GM23338 (cell line): ENCODE measurements at regions not wholly inside any gene's neighbourhood (a gene's known extent, or its start where the extent isn't known, plus 50 kb on each side); places are given as distances from the start of the nearest gene placed in this dataset.

Experiments
- ATAC-seq: fragments of 200-7000 bp; cut with Tn5 transposase; 3 replicates; pipeline ENCODE4 v1.9.1; 2020
- DNase-seq: peaks from one replicate; pipeline ENCODE4 v3.0.0-alpha.2; 2015; ENCODE audit warnings: low spot score
- H2AFZ ChIP-seq: fragments of 200-600 bp; sonication (generic); 2 replicates; pipeline ENCODE4 v1.8.0; 2016; ENCODE audit warnings: antibody characterized with exemption, mild to moderate bottlenecking, moderate library complexity
- H3F3A ChIP-seq: fragments of 200-600 bp; sonication (generic); replicated peaks from 2 replicates; pipeline ENCODE4 v1.8.0; 2017; ENCODE audit warnings: antibody characterized with exemption, mixed run types, low read depth
- H3K27ac ChIP-seq: fragments of 200-600 bp; sonication (generic); 2 replicates; pipeline ENCODE4 v1.6.1; 2016; ENCODE audit warnings: low read depth
- H3K27me3 ChIP-seq: fragments of 200-600 bp; sonication (generic); 2 replicates; pipeline ENCODE4 v1.8.0; 2016; ENCODE audit warnings: mild to moderate bottlenecking, mixed run types, moderate library complexity; ENCODE audit not compliant: insufficient read depth
- H3K36me3 ChIP-seq: fragments of 200-600 bp; sonication (generic); 2 replicates; pipeline ENCODE4 v1.8.0; 2016; ENCODE audit warnings: mild to moderate bottlenecking; ENCODE audit not compliant: insufficient read depth
- H3K4me1 ChIP-seq: fragments of 200-600 bp; sonication (generic); 2 replicates; pipeline ENCODE4 v1.8.0; 2016; ENCODE audit warnings: mild to moderate bottlenecking, moderate library complexity; ENCODE audit not compliant: insufficient read depth
- H3K4me2 ChIP-seq: fragments of 200-600 bp; sonication (generic); 2 replicates; pipeline ENCODE4 v1.7.1; 2017; ENCODE audit warnings: mixed run types
- H3K4me3 ChIP-seq: fragments of 200-600 bp; sonication (generic); 2 replicates; pipeline ENCODE4 v1.6.1; 2016; ENCODE audit warnings: mixed run types
- H3K79me2 ChIP-seq: fragments of 200-600 bp; sonication (generic); replicated peaks from 2 replicates; pipeline ENCODE4 v1.8.0; 2017; ENCODE audit warnings: mild to moderate bottlenecking; ENCODE audit not compliant: insufficient read depth
- H3K9me2 ChIP-seq: fragments of 200-600 bp; sonication (generic); 2 replicates; pipeline ENCODE4 v1.8.0; 2017; ENCODE audit not compliant: insufficient read depth
- H4K20me1 ChIP-seq: fragments of 200-600 bp; sonication (generic); replicated peaks from 2 replicates; pipeline ENCODE4 v1.8.0; 2017; ENCODE audit warnings: mild to moderate bottlenecking; ENCODE audit not compliant: insufficient read depth
- H3K27ac Mint-ChIP-seq: 2 replicates; pipeline ENCODE4 v1.8.0; 2020; ENCODE audit warnings: inconsistent platforms, mild to moderate bottlenecking, moderate library complexity, mixed read lengths
- H3K27me3 Mint-ChIP-seq: 3 replicates; pipeline ENCODE4 v1.8.0; 2022; ENCODE audit warnings: low read depth, mild to moderate bottlenecking, moderate library complexity, mixed read lengths, inconsistent platforms; ENCODE audit not compliant: insufficient read depth, poor library complexity
- H3K36me3 Mint-ChIP-seq: 3 replicates; pipeline ENCODE4 v1.8.0; 2021; ENCODE audit warnings: low read depth, mild to moderate bottlenecking, inconsistent platforms, moderate library complexity, mixed read lengths
- H3K4me1 Mint-ChIP-seq: 3 replicates; pipeline ENCODE4 v1.8.0; 2020; ENCODE audit warnings: mild to moderate bottlenecking, inconsistent platforms, mixed read lengths
- H3K4me3 Mint-ChIP-seq: 3 replicates; pipeline ENCODE4 v1.8.0; 2021; ENCODE audit warnings: moderate library complexity, mild to moderate bottlenecking, inconsistent platforms, mixed read lengths
- H3K9me3 Mint-ChIP-seq: 3 replicates; pipeline ENCODE4 v1.8.0; 2020; ENCODE audit warnings: moderate library complexity, mild to moderate bottlenecking, inconsistent platforms, mixed read lengths
- EZH2phosphoT487 ChIP-seq: fragments of 200-600 bp; sonication (generic); IDR thresholded peaks from one replicate; pipeline ENCODE4 v1.8.1; 2018; ENCODE audit warnings: antibody characterized with exemption; ENCODE audit not compliant: unreplicated experiment
- REST ChIP-seq: IDR thresholded peaks from one replicate; pipeline ENCODE4 v1.6.1; 2018; ENCODE audit warnings: antibody characterized with exemption; ENCODE audit not compliant: unreplicated experiment
- STAT1 ChIP-seq: IDR thresholded peaks from one replicate; pipeline ENCODE4 v1.6.1; 2016; ENCODE audit warnings: antibody characterized with exemption; ENCODE audit not compliant: unreplicated experiment
- TF ChIP-seq, protein P1 (sequence below), 2 experiments: fragments of 200-600 bp in 1 of 2; sonication (generic) in 1 of 2; conservative IDR thresholded peaks; 2 replicates each; pipeline versions ENCODE4 v1.5.1 to v1.6.1; 2016 to 2017; ENCODE audit warnings: antibody characterized with exemption in 2 of 2, low read depth in 2 of 2, mild to moderate bottlenecking in 2 of 2, moderate library complexity in 1 of 2

DNA sequence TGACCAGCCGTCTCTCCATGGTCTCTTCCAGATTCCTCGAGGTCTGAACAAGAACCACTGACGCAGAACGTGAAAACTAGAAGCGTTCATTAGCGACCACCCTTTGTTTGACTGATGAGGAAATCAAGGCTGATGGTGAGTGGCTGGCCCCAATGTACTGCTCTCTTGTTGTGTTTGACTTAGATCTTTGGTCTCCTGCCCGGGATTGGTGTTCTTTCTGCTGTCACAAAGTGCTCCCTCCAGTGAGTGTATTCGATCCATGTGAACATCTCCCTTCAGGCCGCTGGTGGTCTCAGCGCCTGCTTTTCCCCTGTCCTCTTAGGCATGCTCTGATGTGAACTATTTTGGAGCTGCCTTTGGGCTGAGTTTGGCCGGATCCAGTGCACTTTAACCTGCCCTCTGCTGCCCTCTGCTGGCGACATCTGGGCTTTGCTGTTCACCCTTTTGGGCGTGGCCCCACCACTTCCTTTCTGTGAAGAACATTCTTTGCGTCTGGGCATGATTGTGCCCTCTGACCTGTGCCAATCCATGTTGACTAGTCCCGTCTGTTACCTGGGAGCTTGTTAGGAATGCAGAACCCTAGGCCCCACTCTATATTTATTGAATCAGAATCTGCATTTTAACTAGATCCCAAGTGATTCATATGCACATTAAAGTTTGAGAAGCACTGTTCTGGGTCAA lies 279.1 kb downstream of the TTC6 start:
- Histone ChIP-seq H3K79me2 (no peaks in the 10 kb centered on the region), H3K27me3 (no peaks in the 10 kb centered on the region), H3K4me3 (no peak overlapping the region), H3K27ac (no peak overlapping the region), H4K20me1 (no peaks in the 10 kb centered on the region), H3K36me3 (no peaks in the 10 kb centered on the region), H2AFZ (peak overlapping the region; percentile 44; the same call in 1 of the 2 replicates), H3K4me1 (no peaks in the 10 kb centered on the region), H3F3A (no peaks in the 10 kb centered on the region), H3K4me2 (no peak overlapping the region), H3K9me2 (no peaks in the 10 kb centered on the region)
- no peak overlapping the region for H3K4me3 Mint-ChIP-seq
- DNase-seq (peak; percentile 92), ATAC-seq (peak; percentile 97)
- peaks cover 18% of the 10 kb centered on the region for H3K4me1 Mint-ChIP-seq
- H3K27ac Mint-ChIP-seq: no peak overlapping the region
- H3K36me3 Mint-ChIP-seq: no peaks in the 10 kb centered on the region
- H3K27me3 Mint-ChIP-seq: peaks cover 10% of the 10 kb centered on the region
- TF ChIP-seq REST (no peak), STAT1 (no peak)
- TF ChIP-seq, protein P1, sequence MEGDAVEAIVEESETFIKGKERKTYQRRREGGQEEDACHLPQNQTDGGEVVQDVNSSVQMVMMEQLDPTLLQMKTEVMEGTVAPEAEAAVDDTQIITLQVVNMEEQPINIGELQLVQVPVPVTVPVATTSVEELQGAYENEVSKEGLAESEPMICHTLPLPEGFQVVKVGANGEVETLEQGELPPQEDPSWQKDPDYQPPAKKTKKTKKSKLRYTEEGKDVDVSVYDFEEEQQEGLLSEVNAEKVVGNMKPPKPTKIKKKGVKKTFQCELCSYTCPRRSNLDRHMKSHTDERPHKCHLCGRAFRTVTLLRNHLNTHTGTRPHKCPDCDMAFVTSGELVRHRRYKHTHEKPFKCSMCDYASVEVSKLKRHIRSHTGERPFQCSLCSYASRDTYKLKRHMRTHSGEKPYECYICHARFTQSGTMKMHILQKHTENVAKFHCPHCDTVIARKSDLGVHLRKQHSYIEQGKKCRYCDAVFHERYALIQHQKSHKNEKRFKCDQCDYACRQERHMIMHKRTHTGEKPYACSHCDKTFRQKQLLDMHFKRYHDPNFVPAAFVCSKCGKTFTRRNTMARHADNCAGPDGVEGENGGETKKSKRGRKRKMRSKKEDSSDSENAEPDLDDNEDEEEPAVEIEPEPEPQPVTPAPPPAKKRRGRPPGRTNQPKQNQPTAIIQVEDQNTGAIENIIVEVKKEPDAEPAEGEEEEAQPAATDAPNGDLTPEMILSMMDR (conservative IDR thresholded peaks at IDR 0.05; ENCODE audit: low read depth in 2 of 2): peak; percentile 94 to 96
- H3K9me3 Mint-ChIP-seq: no peaks in the 10 kb centered on the region

DNA sequence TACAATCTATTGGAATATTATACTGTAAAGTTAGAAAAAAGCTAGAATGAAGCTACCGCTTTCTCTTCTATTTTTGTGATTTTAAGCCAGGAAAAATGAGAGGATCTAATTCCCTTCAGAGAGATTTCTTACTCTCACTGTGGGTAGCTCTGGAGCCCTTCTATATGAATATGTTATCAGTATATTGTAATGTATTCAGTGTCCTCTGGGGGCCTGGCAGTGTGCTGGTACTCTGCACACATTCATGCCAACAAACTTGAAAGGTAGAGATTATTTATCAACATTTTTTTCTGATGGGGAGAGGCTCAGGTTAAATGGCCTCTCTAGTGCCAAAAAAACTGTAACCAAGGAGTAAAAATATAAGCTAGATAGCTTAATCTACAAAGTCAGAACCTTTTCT lies 292.8 kb downstream of the TTC6 start:
- H3K4me1 ChIP-seq: no peaks in the 10 kb centered on the region
- H3K79me2 ChIP-seq: no peaks in the 10 kb centered on the region
- Mint-ChIP-seq H3K36me3 (peaks cover 9% of the 10 kb centered on the region), H3K27ac (no peak overlapping the region), H3K4me1 (peaks cover 4% of the 10 kb centered on the region; the same call in 1 of the 3 replicates), H3K27me3 (no peaks in the 10 kb centered on the region), H3K9me3 (peaks cover 24% of the 10 kb centered on the region), H3K4me3 (no peak overlapping the region)
- H3K4me2 ChIP-seq: no peak overlapping the region
- H3K4me3 ChIP-seq: no peak overlapping the region
- no peaks in the 10 kb centered on the region for H3K27me3 ChIP-seq
- H3K36me3 ChIP-seq: no peaks in the 10 kb centered on the region
- H3K9me2 ChIP-seq: 0 out of 2 replicates have a peak, but pooled peaks cover 3% of the 10 kb centered on the region
- no peaks in the 10 kb centered on the region for H3F3A ChIP-seq
- H4K20me1 ChIP-seq: no peaks in the 10 kb centered on the region
- no peak for DNase-seq
- TF ChIP-seq EZH2phosphoT487: no peak
- ATAC-seq: no peak
- no peak overlapping the region for H2AFZ ChIP-seq
- H3K27ac ChIP-seq: no peak overlapping the region
